ENCODE measurements at regions not wholly inside any gene's neighbourhood (a gene's known extent, or its start where the extent isn't known, plus 50 kb on each side); places are given as distances from the start of the nearest gene placed in this dataset.

- no peak for DNase-seq
These were observed 558.6 kb upstream of the ADGRL2 start for GRCh38 chr1:81242103-81242502.

- DNase-seq: no peak
These were observed 562.6 kb upstream of the ADGRL2 start for GRCh38 chr1:81238129-81238528.

GRCh38 chr1:81237473-81238089 lies 563.2 kb upstream of the ADGRL2 start:
- DNase-seq: no peak

GRCh38 chr1:81234237-81234636 lies 566.5 kb upstream of the ADGRL2 start:
- no peak for DNase-seq

GRCh38 chr1:81233591-81233990 lies 567.1 kb upstream of the ADGRL2 start:
- DNase-seq: no peak

GRCh38 chr1:81232420-81232819 lies 568.3 kb upstream of the ADGRL2 start:
- no peak for DNase-seq

GRCh38 chr1:81231729-81232038 lies 569.0 kb upstream of the ADGRL2 start:
- no peak for DNase-seq

- DNase-seq: no peak
These were observed 569.6 kb upstream of the ADGRL2 start for GRCh38 chr1:81230983-81231728.

- no peak for DNase-seq
These were observed 571.8 kb upstream of the ADGRL2 start for GRCh38 chr1:81228926-81229325.

- DNase-seq: no peak
These were observed 574.2 kb upstream of the ADGRL2 start for GRCh38 chr1:81226603-81226928.

GRCh38 chr1:81225789-81226602 lies 574.7 kb upstream of the ADGRL2 start:
- no peak for DNase-seq

GRCh38 chr1:81224222-81224621 lies 576.5 kb upstream of the ADGRL2 start:
- DNase-seq: no peak

- no peak for DNase-seq
These were observed 579.2 kb upstream of the ADGRL2 start for GRCh38 chr1:81221564-81221963.

GRCh38 chr1:81220614-81221071 lies 580.1 kb upstream of the ADGRL2 start:
- DNase-seq: no peak

- DNase-seq: no peak
These were observed 583.7 kb upstream of the ADGRL2 start for GRCh38 chr1:81217058-81217457.

GRCh38 chr1:81213279-81213678 lies 587.5 kb upstream of the ADGRL2 start:
- no peak for DNase-seq

GRCh38 chr1:81209461-81209860 lies 591.3 kb upstream of the ADGRL2 start:
- no peak for DNase-seq

GRCh38 chr1:81208441-81208840 lies 592.3 kb upstream of the ADGRL2 start:
- DNase-seq: no peak

- DNase-seq: no peak
These were observed 594.8 kb upstream of the ADGRL2 start for GRCh38 chr1:81205956-81206355.

- DNase-seq: no peak
These were observed 599.0 kb upstream of the ADGRL2 start for GRCh38 chr1:81201779-81202178.

GRCh38 chr1:81197591-81197990 lies 603.1 kb upstream of the ADGRL2 start:
- no peak for DNase-seq

- no peak for DNase-seq
These were observed 607.8 kb upstream of the ADGRL2 start for GRCh38 chr1:81192647-81193642.

GRCh38 chr1:81190003-81190402 lies 610.7 kb upstream of the ADGRL2 start:
- DNase-seq: no peak

All from NCI-H1436 (cell line).